ENCODE measurements at regions not wholly inside any gene's neighbourhood (a gene's known extent, or its start where the extent isn't known, plus 50 kb on each side); places are given as distances from the start of the nearest gene placed in this dataset.

DNA sequence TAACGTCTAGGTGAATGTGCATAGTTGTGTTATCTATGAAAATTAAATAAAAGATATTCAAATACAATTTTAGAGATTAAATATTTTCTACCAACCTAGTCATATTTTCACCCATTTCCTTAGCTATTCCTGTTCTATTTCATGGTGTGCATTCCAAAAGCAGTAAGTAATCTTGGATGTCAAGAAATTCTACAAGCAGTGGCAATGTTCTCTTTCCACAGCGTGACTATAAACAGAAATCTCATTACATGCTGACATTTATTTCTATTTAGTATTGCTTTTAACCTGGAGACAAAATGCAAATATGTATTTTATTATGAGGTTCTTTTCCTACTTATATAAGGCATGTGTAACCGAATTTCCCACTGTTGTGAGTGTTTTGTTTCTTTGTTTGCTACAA is 510.0 kb downstream of the ACTL7B start:
- Histone ChIP-seq H3K4me1 (ENCODE audit: insufficient read depth, low read length) (no peaks in the 10 kb centered on the region), H3K79me2 (ENCODE audit: insufficient read depth, low read length) (no peaks in the 10 kb centered on the region), H4K20me1 (ENCODE audit: insufficient read depth, low read length) (no peaks in the 10 kb centered on the region), H3K27me3 (ENCODE audit: insufficient read depth, low read length) (peaks cover 4% of the 10 kb centered on the region), H3K36me3 (ENCODE audit: insufficient read depth, low read length) (no peaks in the 10 kb centered on the region), H3K27ac (ENCODE audit: low read depth, low read length) (no peak overlapping the region), H2AFZ (ENCODE audit: low read depth, low read length) (no peak overlapping the region), H3K4me2 (ENCODE audit: low read length) (no peak overlapping the region), H3K4me3 (ENCODE audit: insufficient read depth, low read depth, low read length) (no peak overlapping the region), H3K9ac (ENCODE audit: low read length) (no peak overlapping the region), H3K9me3 (ENCODE audit: insufficient read depth, low read depth, low read length) (no peaks in the 10 kb centered on the region)
- Mint-ChIP-seq H3K27me3 (ENCODE audit: low read depth, unreplicated experiment) (peaks cover under 1% of the 10 kb centered on the region), H3K9me3 (ENCODE audit: unreplicated experiment) (peaks cover 3% of the 10 kb centered on the region), H3K36me3 (ENCODE audit: low read depth, unreplicated experiment) (no peaks in the 10 kb centered on the region), H3K4me1 (ENCODE audit: low read depth, unreplicated experiment) (no peaks in the 10 kb centered on the region), H3K4me3 (ENCODE audit: unreplicated experiment) (no peak overlapping the region), H3K27ac (ENCODE audit: unreplicated experiment) (no peak overlapping the region)
- no peak for DNase-seq (ENCODE audit: low read depth)
- FAIRE-seq = no peak
- TF ChIP-seq, protein P1, sequence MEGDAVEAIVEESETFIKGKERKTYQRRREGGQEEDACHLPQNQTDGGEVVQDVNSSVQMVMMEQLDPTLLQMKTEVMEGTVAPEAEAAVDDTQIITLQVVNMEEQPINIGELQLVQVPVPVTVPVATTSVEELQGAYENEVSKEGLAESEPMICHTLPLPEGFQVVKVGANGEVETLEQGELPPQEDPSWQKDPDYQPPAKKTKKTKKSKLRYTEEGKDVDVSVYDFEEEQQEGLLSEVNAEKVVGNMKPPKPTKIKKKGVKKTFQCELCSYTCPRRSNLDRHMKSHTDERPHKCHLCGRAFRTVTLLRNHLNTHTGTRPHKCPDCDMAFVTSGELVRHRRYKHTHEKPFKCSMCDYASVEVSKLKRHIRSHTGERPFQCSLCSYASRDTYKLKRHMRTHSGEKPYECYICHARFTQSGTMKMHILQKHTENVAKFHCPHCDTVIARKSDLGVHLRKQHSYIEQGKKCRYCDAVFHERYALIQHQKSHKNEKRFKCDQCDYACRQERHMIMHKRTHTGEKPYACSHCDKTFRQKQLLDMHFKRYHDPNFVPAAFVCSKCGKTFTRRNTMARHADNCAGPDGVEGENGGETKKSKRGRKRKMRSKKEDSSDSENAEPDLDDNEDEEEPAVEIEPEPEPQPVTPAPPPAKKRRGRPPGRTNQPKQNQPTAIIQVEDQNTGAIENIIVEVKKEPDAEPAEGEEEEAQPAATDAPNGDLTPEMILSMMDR (IDR thresholded peaks at IDR 0.05; ENCODE audit: insufficient read depth, low read depth, low read length) = no peak
- no peak for TF ChIP-seq EZH2 (IDR thresholded peaks at IDR 0.05; ENCODE audit: insufficient read depth, low read length)

DNA sequence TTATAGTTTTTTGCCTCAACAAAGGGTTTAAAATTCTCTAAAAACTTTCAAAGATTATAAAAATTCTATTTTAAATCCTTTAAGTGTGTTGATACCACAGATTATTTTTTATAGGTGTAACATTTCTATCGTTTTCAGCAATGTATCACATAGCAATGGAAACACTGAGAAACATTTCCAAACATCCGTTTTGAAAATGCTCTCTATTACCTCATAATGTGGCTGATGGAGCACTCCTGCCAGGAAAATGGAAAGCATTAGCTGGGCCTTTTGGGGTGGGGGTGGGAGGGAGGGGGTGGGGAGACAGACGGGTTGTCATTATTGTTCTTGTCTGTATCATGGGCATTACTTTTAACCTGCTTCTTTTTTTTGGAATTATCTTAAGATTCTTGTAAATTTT is 516.5 kb downstream of the ACTL7B start:
- Histone ChIP-seq H3K9me3 (ENCODE audit: insufficient read depth, low read depth, low read length) (no peaks in the 10 kb centered on the region), H3K9ac (ENCODE audit: low read length) (no peak overlapping the region), H4K20me1 (ENCODE audit: insufficient read depth, low read length) (no peaks in the 10 kb centered on the region), H3K27me3 (ENCODE audit: insufficient read depth, low read length) (no peaks in the 10 kb centered on the region), H3K4me1 (ENCODE audit: insufficient read depth, low read length) (no peaks in the 10 kb centered on the region), H3K79me2 (ENCODE audit: insufficient read depth, low read length) (no peaks in the 10 kb centered on the region), H3K36me3 (ENCODE audit: insufficient read depth, low read length) (no peaks in the 10 kb centered on the region), H3K4me3 (ENCODE audit: insufficient read depth, low read depth, low read length) (no peak overlapping the region), H3K27ac (ENCODE audit: low read depth, low read length) (no peak overlapping the region), H2AFZ (ENCODE audit: low read depth, low read length) (no peak overlapping the region), H3K4me2 (ENCODE audit: low read length) (no peak overlapping the region)
- Mint-ChIP-seq H3K27me3 (ENCODE audit: low read depth, unreplicated experiment) (peaks cover 4% of the 10 kb centered on the region), H3K36me3 (ENCODE audit: low read depth, unreplicated experiment) (no peaks in the 10 kb centered on the region), H3K27ac (ENCODE audit: unreplicated experiment) (no peak overlapping the region), H3K4me3 (ENCODE audit: unreplicated experiment) (no peak overlapping the region), H3K4me1 (ENCODE audit: low read depth, unreplicated experiment) (no peaks in the 10 kb centered on the region), H3K9me3 (ENCODE audit: unreplicated experiment) (peaks cover 2% of the 10 kb centered on the region)
- no peak for DNase-seq (ENCODE audit: low read depth)
- TF ChIP-seq EZH2 (IDR thresholded peaks at IDR 0.05; ENCODE audit: insufficient read depth, low read length) = no peak
- no peak for FAIRE-seq

DNA sequence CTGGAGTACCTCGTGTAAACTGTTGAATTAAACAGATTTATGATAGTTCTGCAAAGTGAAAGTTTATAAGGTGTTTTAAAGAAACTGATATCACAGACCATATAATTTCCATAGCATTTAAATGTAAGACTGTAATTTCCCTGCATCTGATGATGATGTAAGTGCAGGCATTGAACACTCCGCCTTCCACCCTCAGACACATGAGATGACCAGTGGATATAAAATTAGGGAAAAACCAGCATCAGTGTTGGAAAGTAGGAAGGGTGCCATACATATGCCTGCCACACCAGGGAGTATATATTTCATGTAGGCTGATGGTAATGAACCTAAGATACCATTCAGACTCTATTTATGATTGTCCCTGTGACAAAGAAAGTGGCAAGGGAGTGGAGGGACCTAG is 519.2 kb downstream of the ACTL7B start:
- Histone ChIP-seq H3K27me3 (ENCODE audit: insufficient read depth, low read length) (no peaks in the 10 kb centered on the region), H3K27ac (ENCODE audit: low read depth, low read length) (no peak overlapping the region), H3K9me3 (ENCODE audit: insufficient read depth, low read depth, low read length) (no peaks in the 10 kb centered on the region), H3K79me2 (ENCODE audit: insufficient read depth, low read length) (no peaks in the 10 kb centered on the region), H3K4me2 (ENCODE audit: low read length) (no peak overlapping the region), H2AFZ (ENCODE audit: low read depth, low read length) (no peak overlapping the region), H3K4me3 (ENCODE audit: insufficient read depth, low read depth, low read length) (no peak overlapping the region), H3K9ac (ENCODE audit: low read length) (no peak overlapping the region), H3K4me1 (ENCODE audit: insufficient read depth, low read length) (no peaks in the 10 kb centered on the region), H4K20me1 (ENCODE audit: insufficient read depth, low read length) (no peaks in the 10 kb centered on the region), H3K36me3 (ENCODE audit: insufficient read depth, low read length) (no peaks in the 10 kb centered on the region)
- Mint-ChIP-seq H3K27ac (ENCODE audit: unreplicated experiment) (no peak overlapping the region), H3K4me3 (ENCODE audit: unreplicated experiment) (no peak overlapping the region), H3K9me3 (ENCODE audit: unreplicated experiment) (peaks cover 2% of the 10 kb centered on the region), H3K4me1 (ENCODE audit: low read depth, unreplicated experiment) (peaks cover 6% of the 10 kb centered on the region), H3K36me3 (ENCODE audit: low read depth, unreplicated experiment) (no peaks in the 10 kb centered on the region), H3K27me3 (ENCODE audit: low read depth, unreplicated experiment) (peaks cover 4% of the 10 kb centered on the region)
- TF ChIP-seq EZH2 (IDR thresholded peaks at IDR 0.05; ENCODE audit: insufficient read depth, low read length) = no peak
- DNase-seq (ENCODE audit: low read depth) = no peak
- no peak for FAIRE-seq

Data from astrocyte (in vitro differentiated cells and primary cell).